AG04450 (cell line): ENCODE measurements at regions not wholly inside any gene's neighbourhood (a gene's known extent, or its start where the extent isn't known, plus 50 kb on each side); places are given as distances from the start of the nearest gene placed in this dataset.

Source experiments
- CTCF ChIA-PET: fragments of 300-600, 350-600 bp; formaldehyde crosslinking; extraction: SDS; loops from one replicate; lab custom pipeline; 2022; ENCODE audit warnings: antibody characterized with exemption, inconsistent platforms; lab: Charles Lee
- POLR2A ChIA-PET: fragments of 350-600 bp; formaldehyde crosslinking; extraction: SDS; loops from one replicate; lab custom pipeline; 2021; ENCODE audit warnings: antibody characterized with exemption, inconsistent platforms; lab: Yijun Ruan, JAX
- DNase-seq: peaks from one replicate; pipeline ENCODE4 v3.0.0-alpha.2; 2011; ENCODE audit warnings: low read depth, low spot score
- H3K27ac ChIP-seq: one replicate; pipeline ENCODE4 v1.5.1; 2012; ENCODE audit warnings: low read depth, low read length, control low read depth
- H3K27me3 ChIP-seq: one replicate; pipeline ENCODE4 v1.6.0; 2012; ENCODE audit warnings: low read length; ENCODE audit not compliant: control insufficient read depth, insufficient read depth
- H3K4me3 ChIP-seq: 2 replicates; pipeline ENCODE4 v1.5.1; 2011; ENCODE audit warnings: mild to moderate bottlenecking, low read depth, low read length, control low read depth
- H3K9me3 ChIP-seq: 2 replicates; pipeline ENCODE4 v1.5.1; 2012; ENCODE audit warnings: low read length; ENCODE audit not compliant: control insufficient read depth, insufficient read depth
- TF ChIP-seq, protein P1 (sequence below): IDR thresholded peaks from 2 replicates; pipeline ENCODE4 v1.5.1; 2011; ENCODE audit warnings: low read depth, low read length, control low read depth, inconsistent platforms

DNA sequence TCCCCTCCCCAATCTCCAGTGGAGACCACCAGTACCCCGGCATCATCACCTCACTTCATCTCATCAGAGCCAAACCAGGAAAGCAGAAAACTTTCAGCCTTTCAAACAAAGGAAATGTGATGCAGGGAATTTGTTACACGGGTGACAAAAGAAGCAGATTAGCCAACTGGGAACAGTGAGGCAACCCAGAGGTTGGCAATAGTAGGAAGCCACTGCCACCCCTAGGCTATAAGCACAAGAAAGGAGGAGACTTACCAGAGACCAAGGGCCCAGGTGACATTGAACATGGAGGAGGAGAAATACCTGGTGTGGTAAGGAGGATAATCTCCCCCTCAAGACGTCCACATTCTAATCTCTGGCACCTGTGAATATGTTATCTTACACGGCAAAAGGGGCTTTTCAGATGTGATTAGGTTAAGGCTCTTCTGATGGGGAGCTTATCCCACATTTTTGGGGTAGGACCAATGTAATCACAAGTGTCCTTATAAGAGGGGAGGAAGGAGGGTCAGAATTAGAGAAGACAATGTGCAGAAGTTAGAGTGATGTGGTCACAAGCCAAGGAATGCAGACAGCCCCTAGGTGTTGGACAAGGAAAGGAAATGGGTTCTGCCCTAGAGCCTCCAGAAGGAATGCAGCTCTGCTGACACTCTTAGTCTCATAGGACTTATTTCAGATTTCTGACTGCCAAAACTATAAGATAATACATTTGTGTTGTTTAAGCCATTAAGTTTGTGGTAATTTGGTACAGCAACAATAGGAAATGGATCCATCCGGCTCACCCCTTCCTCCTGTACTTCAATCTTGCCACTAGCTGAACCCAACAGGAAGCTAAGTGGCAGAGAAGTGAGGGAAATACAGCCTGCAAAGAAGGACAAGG is 83.6 kb upstream of the VAV3 start:
- ChIA-PET POLR2A (no interaction called here), CTCF (no interaction called here)
- Histone ChIP-seq H3K27me3 (no peaks in the 10 kb centered on the region), H3K27ac (no peak overlapping the region), H3K4me3 (no peak overlapping the region), H3K9me3 (no peaks in the 10 kb centered on the region)
- no peak for DNase-seq
- TF ChIP-seq, protein P1, sequence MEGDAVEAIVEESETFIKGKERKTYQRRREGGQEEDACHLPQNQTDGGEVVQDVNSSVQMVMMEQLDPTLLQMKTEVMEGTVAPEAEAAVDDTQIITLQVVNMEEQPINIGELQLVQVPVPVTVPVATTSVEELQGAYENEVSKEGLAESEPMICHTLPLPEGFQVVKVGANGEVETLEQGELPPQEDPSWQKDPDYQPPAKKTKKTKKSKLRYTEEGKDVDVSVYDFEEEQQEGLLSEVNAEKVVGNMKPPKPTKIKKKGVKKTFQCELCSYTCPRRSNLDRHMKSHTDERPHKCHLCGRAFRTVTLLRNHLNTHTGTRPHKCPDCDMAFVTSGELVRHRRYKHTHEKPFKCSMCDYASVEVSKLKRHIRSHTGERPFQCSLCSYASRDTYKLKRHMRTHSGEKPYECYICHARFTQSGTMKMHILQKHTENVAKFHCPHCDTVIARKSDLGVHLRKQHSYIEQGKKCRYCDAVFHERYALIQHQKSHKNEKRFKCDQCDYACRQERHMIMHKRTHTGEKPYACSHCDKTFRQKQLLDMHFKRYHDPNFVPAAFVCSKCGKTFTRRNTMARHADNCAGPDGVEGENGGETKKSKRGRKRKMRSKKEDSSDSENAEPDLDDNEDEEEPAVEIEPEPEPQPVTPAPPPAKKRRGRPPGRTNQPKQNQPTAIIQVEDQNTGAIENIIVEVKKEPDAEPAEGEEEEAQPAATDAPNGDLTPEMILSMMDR = no peak

DNA sequence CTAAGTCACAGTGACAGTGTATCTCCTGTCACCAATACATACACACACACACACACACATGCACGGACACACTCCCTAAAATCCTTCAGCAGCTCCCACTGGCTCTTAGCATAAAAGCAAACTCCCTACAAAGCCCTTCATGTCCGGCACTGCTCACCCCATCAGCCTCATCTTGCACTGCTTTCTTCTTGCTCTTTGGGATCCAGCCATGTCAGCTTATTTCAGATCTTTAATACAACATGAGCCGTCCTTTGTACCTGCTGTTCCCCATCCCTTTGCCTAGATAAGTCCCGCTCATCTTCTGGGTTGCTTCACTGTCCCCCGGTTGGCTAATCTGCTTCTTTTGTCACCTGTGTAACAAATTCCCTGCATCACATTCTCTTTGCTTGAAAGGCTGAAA is 82.1 kb upstream of the VAV3 start:
- H3K27me3 ChIP-seq = no peaks in the 10 kb centered on the region
- no peak overlapping the region for H3K4me3 ChIP-seq
- H3K27ac ChIP-seq = no peak overlapping the region
- CTCF ChIA-PET = interaction anchor here (0.6 kb wide), 1 partner anchor 286 kb away, joined by 3 read pairs; no protein-coding TSS in a partner anchor
- POLR2A ChIA-PET = no interaction called here
- no peak for DNase-seq
- TF ChIP-seq, protein P1 = no peak
- no peaks in the 10 kb centered on the region for H3K9me3 ChIP-seq

DNA sequence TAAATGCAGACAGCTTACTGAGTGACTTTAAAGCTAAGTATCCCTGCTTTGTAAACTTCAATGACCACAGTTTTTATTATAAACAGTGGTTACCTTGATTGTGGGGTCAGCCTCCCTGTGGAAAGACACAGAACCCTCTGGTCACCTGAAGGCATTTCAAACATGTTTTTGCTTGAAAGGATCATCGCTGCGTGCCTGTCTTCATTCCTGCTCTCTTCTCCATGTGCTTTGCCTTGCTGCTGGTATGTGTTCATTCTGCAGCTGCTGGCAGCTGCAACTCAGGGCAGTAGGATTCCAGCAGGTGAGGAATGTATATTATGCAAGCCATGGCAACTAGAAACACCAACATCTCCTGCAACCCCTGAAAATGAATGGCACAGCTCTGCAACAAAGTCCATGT is 81.0 kb upstream of the VAV3 start:
- no peak for DNase-seq
- TF ChIP-seq, protein P1 = no peak
- no peaks in the 10 kb centered on the region for H3K27me3 ChIP-seq
- no peak overlapping the region for H3K4me3 ChIP-seq
- H3K27ac ChIP-seq = no peak overlapping the region
- POLR2A ChIA-PET = no interaction called here
- CTCF ChIA-PET = no interaction called here
- no peaks in the 10 kb centered on the region for H3K9me3 ChIP-seq

DNA sequence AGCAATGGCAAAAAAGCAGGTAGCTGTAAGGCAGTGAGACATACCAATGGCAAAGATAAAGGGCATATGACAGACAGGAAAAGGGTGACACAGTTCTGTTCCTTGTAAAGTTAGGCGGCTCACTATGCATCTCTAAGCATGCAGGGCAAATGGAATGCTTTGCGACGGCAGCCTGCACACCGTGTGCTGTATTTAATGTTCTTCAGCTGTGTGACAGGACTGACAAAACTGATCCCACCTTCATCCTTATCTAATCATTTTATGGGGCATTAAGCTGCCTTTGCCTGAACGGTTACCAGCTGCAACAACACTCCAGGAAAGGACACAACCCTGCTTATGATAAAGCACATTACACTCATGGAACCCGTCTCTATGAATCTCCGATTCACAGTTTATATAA is 80.5 kb upstream of the VAV3 start:
- TF ChIP-seq, protein P1 = no peak
- H3K9me3 ChIP-seq = no peaks in the 10 kb centered on the region
- ChIA-PET CTCF (no interaction called here), POLR2A (no interaction called here)
- DNase-seq = no peak
- H3K27ac ChIP-seq = no peak overlapping the region
- H3K27me3 ChIP-seq = no peaks in the 10 kb centered on the region
- H3K4me3 ChIP-seq = no peak overlapping the region

DNA sequence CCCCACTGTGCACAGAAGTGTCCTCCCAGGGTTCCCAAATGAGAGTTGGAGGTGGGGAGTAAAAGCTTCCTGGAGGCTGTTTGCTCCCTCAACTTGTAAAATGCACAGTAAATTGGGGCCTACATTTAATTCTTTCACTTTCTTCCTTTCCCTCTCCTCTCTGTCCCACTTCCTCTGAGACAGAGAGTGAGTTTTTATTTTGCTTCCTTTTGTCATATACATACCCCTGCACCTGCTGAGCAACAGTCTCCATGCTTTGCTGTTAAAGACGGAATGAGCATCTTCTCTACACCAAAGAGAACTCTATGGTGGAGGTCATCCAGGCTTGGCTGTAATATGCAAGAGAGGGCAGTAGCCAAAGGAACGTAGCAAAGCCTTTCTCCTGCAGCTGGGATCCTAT is 79.3 kb upstream of the VAV3 start:
- Histone ChIP-seq H3K4me3 (no peak overlapping the region), H3K27ac (no peak overlapping the region), H3K27me3 (no peaks in the 10 kb centered on the region), H3K9me3 (no peaks in the 10 kb centered on the region)
- no peak for DNase-seq
- ChIA-PET POLR2A (no interaction called here), CTCF (no interaction called here)
- TF ChIP-seq, protein P1 = no peak
